ENCODE measurements at regions not wholly inside any gene's neighbourhood (a gene's known extent, or its start where the extent isn't known, plus 50 kb on each side); places are given as distances from the start of the nearest gene placed in this dataset.

DNA sequence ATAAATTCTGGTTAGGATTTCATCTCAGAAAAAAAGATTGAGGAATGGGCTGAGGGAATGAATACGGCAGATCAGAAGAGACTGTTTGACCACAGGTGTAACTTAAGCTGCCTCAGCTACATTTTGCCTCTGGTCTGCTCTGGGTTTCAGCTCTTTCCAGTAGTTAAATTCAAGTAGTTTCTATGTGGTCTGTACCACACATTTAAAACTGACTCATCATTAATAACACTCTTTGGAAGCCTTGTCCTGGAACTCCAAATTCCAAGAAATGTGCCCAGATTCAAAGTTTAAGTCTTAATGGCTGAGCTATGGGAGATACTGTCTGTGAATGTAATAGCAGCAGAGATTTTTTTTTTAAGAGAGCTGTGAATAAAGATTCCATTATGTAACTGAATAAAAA is 133.1 kb upstream of the IGSF10 start:
- no TSS peak for BruUV-seq (replicated peaks)
- in situ Hi-C loops (cut with HindIII; ENCODE audit: low pct_unique_long_range_greater_than_20kb, low sequenced_read_pairs), result no loop called here
- POLR2A ChIA-PET, result no interaction called here
- no peak for TF ChIP-seq POLR2AphosphoS5 (IDR thresholded peaks at IDR 0.05; ENCODE audit: low read depth, low read length)
- no peak for TF ChIP-seq TCF7L2 (IDR thresholded peaks at IDR 0.05; ENCODE audit: low read depth, low read length)
- no peak for TF ChIP-seq SIN3A (IDR thresholded peaks at IDR 0.05; ENCODE audit: borderline replicate concordance, insufficient read depth, low read depth, low read length)
- no peak for TF ChIP-seq REST (IDR thresholded peaks at IDR 0.05; ENCODE audit: insufficient read depth in 1 of 2, low read depth in 2 of 2, low read length in 1 of 2)
- TF ChIP-seq CTCF (IDR thresholded peaks at IDR 0.05), result no peak
- CTCF ChIA-PET, result no interaction called here
- no peaks in the 10 kb centered on the region for H3K9me3 ChIP-seq (ENCODE audit: control insufficient read depth, insufficient read depth, low read depth, low read length)
- H3K36me3 ChIP-seq (ENCODE audit: control insufficient read depth, insufficient read depth, low read length), result no peaks in the 10 kb centered on the region
- H3K4me3 ChIP-seq (ENCODE audit: low read depth in 2 of 2, low read length in 2 of 2), result no peak overlapping the region
- intact Hi-C loops (cut with micrococcal nuclease; ENCODE audit: unreplicated experiment), result no loop called here
- DNase-seq (ENCODE audit: low read depth, low spot score), result no peak
- H3K4me1 ChIP-seq (ENCODE audit: control insufficient read depth, insufficient read depth, low read length), result no peaks in the 10 kb centered on the region
- ATAC-seq, result no peak
- no peaks in the 10 kb centered on the region for H3K27me3 ChIP-seq (ENCODE audit: control insufficient read depth, insufficient read depth, low read length)
- H3K27ac ChIP-seq (ENCODE audit: low read length), result no peak overlapping the region

- CTCF ChIA-PET, result no interaction called here
- no TSS peak for BruUV-seq (replicated peaks)
Measured at GRCh38 chr3:151592287-151592686, 131.4 kb upstream of the IGSF10 start.

More at GRCh38 chr3:151592287-151592686, 131.4 kb upstream of the IGSF10 start:
- ATAC-seq, result no peak
- Histone ChIP-seq H3K36me3 (ENCODE audit: control insufficient read depth, insufficient read depth, low read length) (no peaks in the 10 kb centered on the region), H3K9me3 (ENCODE audit: control insufficient read depth, insufficient read depth, low read depth, low read length) (no peaks in the 10 kb centered on the region), H3K4me3 (ENCODE audit: low read depth in 2 of 2, low read length in 2 of 2) (no peak overlapping the region), H3K27me3 (ENCODE audit: control insufficient read depth, insufficient read depth, low read length) (no peaks in the 10 kb centered on the region), H3K4me1 (ENCODE audit: control insufficient read depth, insufficient read depth, low read length) (no peaks in the 10 kb centered on the region), H3K27ac (ENCODE audit: low read length) (no peak overlapping the region)
- intact Hi-C loops (cut with micrococcal nuclease; ENCODE audit: unreplicated experiment), result no loop called here
- TF ChIP-seq TCF7L2 (IDR thresholded peaks at IDR 0.05; ENCODE audit: low read depth, low read length) (no peak), REST (IDR thresholded peaks at IDR 0.05; ENCODE audit: insufficient read depth in 1 of 2, low read depth in 2 of 2, low read length in 1 of 2) (no peak), CTCF (IDR thresholded peaks at IDR 0.05) (no peak), SIN3A (IDR thresholded peaks at IDR 0.05; ENCODE audit: borderline replicate concordance, insufficient read depth, low read depth, low read length) (no peak), POLR2AphosphoS5 (IDR thresholded peaks at IDR 0.05; ENCODE audit: low read depth, low read length) (no peak)
- DNase-seq (ENCODE audit: low read depth, low spot score), result no peak
- POLR2A ChIA-PET, result no interaction called here
- in situ Hi-C loops (cut with HindIII; ENCODE audit: low pct_unique_long_range_greater_than_20kb, low sequenced_read_pairs), result no loop called here
